GM06990 (cell line): ENCODE measurements at regions not wholly inside any gene's neighbourhood (a gene's known extent, or its start where the extent isn't known, plus 50 kb on each side); places are given as distances from the start of the nearest gene placed in this dataset.

ENCODE experiments used
- DNase-seq: peaks from one replicate; pipeline ENCODE4 v3.0.0-alpha.2; 2011; ENCODE audit not compliant: insufficient read length; ENCODE audit errors: extremely low read depth
- H3K27me3 ChIP-seq: replicated peaks from 2 replicates; pipeline ENCODE4 v1.6.0; 2011; ENCODE audit warnings: low read length; ENCODE audit not compliant: control insufficient read depth, insufficient read depth
- H3K36me3 ChIP-seq: 2 replicates; pipeline ENCODE4 v1.5.1; 2011; ENCODE audit warnings: low read length; ENCODE audit not compliant: control insufficient read depth, insufficient read depth
- H3K4me3 ChIP-seq: replicated peaks from 2 replicates; pipeline ENCODE4 v1.5.1; 2011; ENCODE audit warnings: low read depth, mild to moderate bottlenecking, control low read depth, low read length
- TF ChIP-seq, protein P1 (sequence below): IDR thresholded peaks from 2 replicates; pipeline ENCODE4 v1.5.1; 2011; ENCODE audit warnings: low read length, control low read depth, mild to moderate bottlenecking, inconsistent platforms; ENCODE audit not compliant: insufficient read depth, poor library complexity, severe bottlenecking

DNA sequence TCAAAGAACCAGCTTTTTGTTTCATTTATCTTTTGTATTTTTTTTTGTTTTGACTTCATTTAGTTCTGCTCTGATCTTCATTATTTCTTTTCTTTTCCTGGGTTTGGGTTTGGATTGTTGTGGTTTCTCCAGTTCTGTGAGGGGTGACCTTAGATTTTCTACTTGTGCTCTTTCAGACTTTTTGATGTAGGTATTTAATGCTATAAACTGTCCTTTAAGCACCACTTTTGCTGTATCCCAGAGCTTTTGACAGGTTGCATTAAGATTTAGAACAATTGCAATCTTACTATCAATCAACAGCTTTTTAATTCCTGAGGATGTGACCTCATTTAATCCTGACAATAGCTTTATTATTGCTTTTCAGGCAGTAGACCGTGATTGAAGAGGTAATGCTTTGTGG, 94.3 kb downstream of the ZNF280B start:
- H3K4me3 ChIP-seq = no peak overlapping the region
- no peaks in the 10 kb centered on the region for H3K27me3 ChIP-seq
- DNase-seq = no peak
- H3K36me3 ChIP-seq = no peaks in the 10 kb centered on the region
- TF ChIP-seq, protein P1, sequence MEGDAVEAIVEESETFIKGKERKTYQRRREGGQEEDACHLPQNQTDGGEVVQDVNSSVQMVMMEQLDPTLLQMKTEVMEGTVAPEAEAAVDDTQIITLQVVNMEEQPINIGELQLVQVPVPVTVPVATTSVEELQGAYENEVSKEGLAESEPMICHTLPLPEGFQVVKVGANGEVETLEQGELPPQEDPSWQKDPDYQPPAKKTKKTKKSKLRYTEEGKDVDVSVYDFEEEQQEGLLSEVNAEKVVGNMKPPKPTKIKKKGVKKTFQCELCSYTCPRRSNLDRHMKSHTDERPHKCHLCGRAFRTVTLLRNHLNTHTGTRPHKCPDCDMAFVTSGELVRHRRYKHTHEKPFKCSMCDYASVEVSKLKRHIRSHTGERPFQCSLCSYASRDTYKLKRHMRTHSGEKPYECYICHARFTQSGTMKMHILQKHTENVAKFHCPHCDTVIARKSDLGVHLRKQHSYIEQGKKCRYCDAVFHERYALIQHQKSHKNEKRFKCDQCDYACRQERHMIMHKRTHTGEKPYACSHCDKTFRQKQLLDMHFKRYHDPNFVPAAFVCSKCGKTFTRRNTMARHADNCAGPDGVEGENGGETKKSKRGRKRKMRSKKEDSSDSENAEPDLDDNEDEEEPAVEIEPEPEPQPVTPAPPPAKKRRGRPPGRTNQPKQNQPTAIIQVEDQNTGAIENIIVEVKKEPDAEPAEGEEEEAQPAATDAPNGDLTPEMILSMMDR = no peak

DNA sequence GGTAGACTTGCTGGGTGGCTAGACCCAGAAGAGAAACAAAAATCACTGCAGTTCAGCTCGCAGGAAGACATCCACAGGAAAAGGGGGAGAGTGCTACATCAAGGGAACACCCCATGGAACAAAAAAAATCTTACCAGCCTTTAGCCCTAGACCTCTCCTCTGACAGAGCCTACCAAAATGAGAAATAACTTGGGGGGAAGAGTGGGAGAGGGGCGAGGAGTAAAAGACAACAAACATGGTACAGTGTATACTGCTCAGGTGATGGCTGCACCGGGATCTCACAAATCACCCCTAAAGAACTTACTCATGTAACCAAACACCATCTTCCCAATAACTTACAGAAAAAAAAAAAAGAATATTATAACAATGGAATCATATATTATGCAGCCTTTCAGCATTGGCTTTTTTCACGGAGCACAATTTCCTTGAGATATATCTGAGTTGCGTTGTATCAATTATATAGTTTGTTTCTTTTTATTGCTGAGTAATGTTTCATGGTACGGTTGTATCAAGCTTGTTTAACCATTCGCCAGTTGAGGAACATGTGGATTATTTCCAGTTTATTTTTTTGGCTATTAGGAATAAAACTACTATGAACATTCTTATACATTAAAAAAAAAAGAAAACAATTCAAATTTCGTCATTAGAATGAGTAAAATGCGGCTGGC, 90.9 kb downstream of the ZNF280B start:
- Histone ChIP-seq H3K36me3 (no peaks in the 10 kb centered on the region), H3K27me3 (no peaks in the 10 kb centered on the region), H3K4me3 (no peak overlapping the region)
- no peak for DNase-seq
- TF ChIP-seq, protein P1 = no peak

DNA sequence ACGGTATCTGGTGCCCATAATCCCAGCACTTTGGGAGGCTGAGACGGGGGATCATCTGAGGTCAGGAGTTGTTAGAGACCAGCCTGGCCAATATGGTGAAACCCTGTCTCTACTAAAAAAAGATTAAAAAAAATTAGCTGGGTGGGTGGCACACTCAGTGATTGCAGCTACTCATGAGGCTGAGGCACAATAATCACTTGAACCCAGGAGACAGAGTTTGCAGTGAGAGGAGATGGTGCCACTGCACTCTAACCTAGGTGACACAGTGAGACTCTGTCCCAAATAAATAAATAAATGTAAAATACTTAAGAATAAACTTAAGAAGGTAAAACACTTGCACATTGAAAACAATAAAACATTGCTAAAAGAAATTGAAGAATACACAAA, 90.4 kb downstream of the ZNF280B start:
- no peaks in the 10 kb centered on the region for H3K27me3 ChIP-seq
- DNase-seq = no peak
- no peak overlapping the region for H3K4me3 ChIP-seq
- TF ChIP-seq, protein P1 = no peak
- H3K36me3 ChIP-seq = no peaks in the 10 kb centered on the region

DNA sequence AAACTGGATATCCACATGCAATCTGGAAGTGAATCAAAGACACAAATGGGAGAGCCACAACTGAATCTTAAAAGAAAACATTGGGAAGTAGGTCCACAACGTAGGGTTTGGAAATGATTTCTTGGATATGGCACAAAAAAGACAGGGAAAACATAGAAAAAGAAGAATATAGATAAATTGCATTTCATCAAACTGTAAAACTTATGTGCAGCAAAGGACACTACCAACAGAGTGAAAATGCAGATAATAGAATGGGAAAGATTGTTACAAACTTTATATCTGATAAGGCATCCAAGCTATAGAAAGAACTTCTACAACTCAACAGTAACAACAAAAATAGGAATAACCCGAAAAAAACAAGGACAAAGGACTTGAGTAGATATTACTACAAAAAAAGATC, 89.6 kb downstream of the ZNF280B start:
- TF ChIP-seq, protein P1 = no peak
- no peak for DNase-seq
- no peaks in the 10 kb centered on the region for H3K27me3 ChIP-seq
- no peak overlapping the region for H3K4me3 ChIP-seq
- no peaks in the 10 kb centered on the region for H3K36me3 ChIP-seq

DNA sequence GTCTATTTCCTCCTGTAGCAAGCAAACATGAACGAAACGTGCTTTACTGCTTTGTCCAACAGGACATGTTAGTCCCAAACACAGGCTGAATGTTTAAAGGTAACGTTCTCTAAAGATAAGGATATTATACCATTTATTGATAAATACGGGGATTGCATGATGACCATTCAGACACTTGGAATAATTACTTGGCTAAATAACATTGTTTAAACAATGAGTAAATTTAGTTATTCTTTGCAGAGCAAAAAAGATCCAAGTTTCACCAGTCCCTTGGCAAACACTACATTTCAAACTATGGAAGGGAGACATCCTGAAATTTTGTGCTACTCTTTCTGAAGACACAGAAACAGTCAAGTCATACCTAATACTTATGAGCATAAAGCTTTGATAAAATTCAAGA, 88.0 kb downstream of the ZNF280B start:
- no peaks in the 10 kb centered on the region for H3K27me3 ChIP-seq

More for the DNA sequence above, 88.0 kb downstream of the ZNF280B start:
- H3K4me3 ChIP-seq = no peak overlapping the region
- H3K36me3 ChIP-seq = no peaks in the 10 kb centered on the region
- TF ChIP-seq, protein P1 = no peak
- DNase-seq = no peak
